Stomach (tissue), 4 donors: ENCODE measurements at regions not wholly inside any gene's neighbourhood (a gene's known extent, or its start where the extent isn't known, plus 50 kb on each side); places are given as distances from the start of the nearest gene placed in this dataset.

Source experiments
- EP300 ChIP-seq: sonication (generic); formaldehyde crosslinking; IDR thresholded peaks from one replicate; pipeline ENCODE4 v1.6.1; 2017; ENCODE audit warnings: antibody characterized with exemption
- POLR2A ChIP-seq, 4 donors: fragments of 450-650 bp; IDR thresholded peaks; one replicate each; pipeline ENCODE4 v1.6.1; 2016; ENCODE audit warnings: antibody characterized with exemption in 4 of 4, control low read depth in 2 of 4, mild to moderate bottlenecking in 1 of 4, moderate library complexity in 1 of 4
- POLR2AphosphoS5 ChIP-seq, 3 donors: sonication (generic); formaldehyde crosslinking; IDR thresholded peaks; one replicate each; pipeline ENCODE4 v1.6.1; 2016; ENCODE audit warnings: antibody characterized with exemption in 3 of 3
- TF ChIP-seq, protein P1 (sequence below), 7 experiments: fragments of 450-650 bp in 4 of 7; fragments of 200-600 bp in 3 of 7; sonication (generic) in 3 of 7; IDR thresholded peaks; one replicate each; pipeline ENCODE4 v1.5.1; 2016 to 2019; ENCODE audit warnings: antibody characterized with exemption in 7 of 7, control low read depth in 2 of 7, mild to moderate bottlenecking in 1 of 7

DNA sequence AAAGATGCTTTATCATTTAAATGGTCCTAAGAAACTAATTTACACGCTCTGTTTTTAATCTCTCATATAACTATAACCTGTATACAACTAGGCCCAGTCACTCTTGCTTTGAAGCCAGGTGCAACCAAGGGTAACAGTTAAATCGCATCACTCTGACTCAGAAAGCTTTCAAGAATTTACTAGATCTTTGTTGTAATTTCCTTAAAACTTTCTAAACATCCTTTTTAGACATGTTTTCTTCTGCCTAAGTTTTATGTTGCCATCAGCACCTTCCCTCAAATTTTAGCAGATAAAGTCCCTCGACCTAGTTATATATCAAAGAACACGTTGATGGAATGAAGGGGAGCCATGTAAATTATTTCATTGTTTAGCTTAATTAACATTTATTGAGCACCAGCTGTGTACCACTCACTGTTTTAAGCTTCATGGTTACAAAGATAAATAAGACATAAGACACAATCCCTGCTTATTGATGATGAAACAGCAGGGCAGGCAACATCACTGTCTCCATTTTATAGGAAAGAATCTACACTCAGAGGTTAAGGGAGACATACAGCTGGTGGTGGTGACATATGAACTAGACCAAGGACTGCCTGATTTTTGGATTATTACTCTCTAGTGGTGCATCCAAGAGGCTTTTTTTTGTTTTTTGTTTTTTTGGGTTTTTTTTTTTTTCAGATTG lies 101.0 kb downstream of the CD200R1L start:
- TF ChIP-seq, protein P1, sequence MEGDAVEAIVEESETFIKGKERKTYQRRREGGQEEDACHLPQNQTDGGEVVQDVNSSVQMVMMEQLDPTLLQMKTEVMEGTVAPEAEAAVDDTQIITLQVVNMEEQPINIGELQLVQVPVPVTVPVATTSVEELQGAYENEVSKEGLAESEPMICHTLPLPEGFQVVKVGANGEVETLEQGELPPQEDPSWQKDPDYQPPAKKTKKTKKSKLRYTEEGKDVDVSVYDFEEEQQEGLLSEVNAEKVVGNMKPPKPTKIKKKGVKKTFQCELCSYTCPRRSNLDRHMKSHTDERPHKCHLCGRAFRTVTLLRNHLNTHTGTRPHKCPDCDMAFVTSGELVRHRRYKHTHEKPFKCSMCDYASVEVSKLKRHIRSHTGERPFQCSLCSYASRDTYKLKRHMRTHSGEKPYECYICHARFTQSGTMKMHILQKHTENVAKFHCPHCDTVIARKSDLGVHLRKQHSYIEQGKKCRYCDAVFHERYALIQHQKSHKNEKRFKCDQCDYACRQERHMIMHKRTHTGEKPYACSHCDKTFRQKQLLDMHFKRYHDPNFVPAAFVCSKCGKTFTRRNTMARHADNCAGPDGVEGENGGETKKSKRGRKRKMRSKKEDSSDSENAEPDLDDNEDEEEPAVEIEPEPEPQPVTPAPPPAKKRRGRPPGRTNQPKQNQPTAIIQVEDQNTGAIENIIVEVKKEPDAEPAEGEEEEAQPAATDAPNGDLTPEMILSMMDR (IDR thresholded peaks at IDR 0.05) = no peak
- TF ChIP-seq POLR2A (IDR thresholded peaks at IDR 0.05) = no peak
- no peak for TF ChIP-seq POLR2AphosphoS5 (IDR thresholded peaks at IDR 0.05)
- no peak for TF ChIP-seq EP300
